Ovary (tissue), 3 donors: ENCODE measurements at regions not wholly inside any gene's neighbourhood (a gene's known extent, or its start where the extent isn't known, plus 50 kb on each side); places are given as distances from the start of the nearest gene placed in this dataset.

ENCODE experiments used
- CTCF ChIP-seq, 3 donors: fragments of 450-650 bp in 2 of 3; fragments of 200-600 bp in 1 of 3; IDR thresholded peaks; one replicate each; pipeline versions ENCODE4 v1.5.1 to v1.8.0; 2016 to 2022; ENCODE audit warnings: antibody characterized with exemption in 3 of 3, mild to moderate bottlenecking in 1 of 3
- EP300 ChIP-seq: sonication (generic); formaldehyde crosslinking; IDR thresholded peaks from one replicate; pipeline ENCODE4 v1.6.1; 2017; ENCODE audit warnings: antibody characterized with exemption
- POLR2A ChIP-seq: fragments of 450-650 bp; IDR thresholded peaks from one replicate; pipeline ENCODE4 v1.6.1; 2017; ENCODE audit warnings: antibody characterized with exemption, mild to moderate bottlenecking, moderate library complexity
- donor health status: DM: no; HTN: no; CAD: no.

- TF ChIP-seq CTCF (IDR thresholded peaks at IDR 0.05): no peak
- no peak for TF ChIP-seq POLR2A
- TF ChIP-seq EP300: no peak
Measured at GRCh38 chr4:10758906-10759305, 74.3 kb upstream of the CLNK start.
